ENCODE measurements at regions not wholly inside any gene's neighbourhood (a gene's known extent, or its start where the extent isn't known, plus 50 kb on each side); places are given as distances from the start of the nearest gene placed in this dataset.

GRCh38 chr6:40171343-40171742 is 237.1 kb upstream of the MOCS1 start:
- TF ChIP-seq, protein P1, sequence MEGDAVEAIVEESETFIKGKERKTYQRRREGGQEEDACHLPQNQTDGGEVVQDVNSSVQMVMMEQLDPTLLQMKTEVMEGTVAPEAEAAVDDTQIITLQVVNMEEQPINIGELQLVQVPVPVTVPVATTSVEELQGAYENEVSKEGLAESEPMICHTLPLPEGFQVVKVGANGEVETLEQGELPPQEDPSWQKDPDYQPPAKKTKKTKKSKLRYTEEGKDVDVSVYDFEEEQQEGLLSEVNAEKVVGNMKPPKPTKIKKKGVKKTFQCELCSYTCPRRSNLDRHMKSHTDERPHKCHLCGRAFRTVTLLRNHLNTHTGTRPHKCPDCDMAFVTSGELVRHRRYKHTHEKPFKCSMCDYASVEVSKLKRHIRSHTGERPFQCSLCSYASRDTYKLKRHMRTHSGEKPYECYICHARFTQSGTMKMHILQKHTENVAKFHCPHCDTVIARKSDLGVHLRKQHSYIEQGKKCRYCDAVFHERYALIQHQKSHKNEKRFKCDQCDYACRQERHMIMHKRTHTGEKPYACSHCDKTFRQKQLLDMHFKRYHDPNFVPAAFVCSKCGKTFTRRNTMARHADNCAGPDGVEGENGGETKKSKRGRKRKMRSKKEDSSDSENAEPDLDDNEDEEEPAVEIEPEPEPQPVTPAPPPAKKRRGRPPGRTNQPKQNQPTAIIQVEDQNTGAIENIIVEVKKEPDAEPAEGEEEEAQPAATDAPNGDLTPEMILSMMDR (IDR thresholded peaks at IDR 0.05), result no peak
- no peak for TF ChIP-seq POLR2A (IDR thresholded peaks at IDR 0.05)
